ENCODE measurements at regions not wholly inside any gene's neighbourhood (a gene's known extent, or its start where the extent isn't known, plus 50 kb on each side); places are given as distances from the start of the nearest gene placed in this dataset.

- TF ChIP-seq CTBP1 (IDR thresholded peaks at IDR 0.05; ENCODE audit: borderline replicate concordance): no peak
- TF ChIP-seq SP1 (IDR thresholded peaks at IDR 0.05): no peak
- TF ChIP-seq FOXM1 (IDR thresholded peaks at IDR 0.05; ENCODE audit: borderline replicate concordance): no peak
- TF ChIP-seq BHLHE40 (IDR thresholded peaks at IDR 0.05; ENCODE audit: borderline replicate concordance): no peak
- no peak for TF ChIP-seq PKNOX1 (IDR thresholded peaks at IDR 0.05)
- TF ChIP-seq FOXK2 (IDR thresholded peaks at IDR 0.05): no peak
- no peak for TF ChIP-seq HDGF (IDR thresholded peaks at IDR 0.05; ENCODE audit: borderline replicate concordance)
- no peak for TF ChIP-seq SUZ12 (IDR thresholded peaks at IDR 0.05)
Measured at GRCh38 chr1:30425046-30425445, 298.3 kb downstream of the MATN1 start.
